MG63 (cell line): ENCODE measurements at regions not wholly inside any gene's neighbourhood (a gene's known extent, or its start where the extent isn't known, plus 50 kb on each side); places are given as distances from the start of the nearest gene placed in this dataset.
"Not testable (repeated sequence)": the region's sequence is repeated elsewhere in the genome, so short reads cannot be mapped to it uniquely, and the experiment has no call there.

Source experiments
- DNase-seq: peaks from one replicate; pipeline ENCODE4 v3.0.0-alpha.2; 2020
- H3K27me3 ChIP-seq: fragments of 250-450 bp; sonication (Bioruptor Pico); 2 replicates; pipeline ENCODE4 v1.5.1; 2020; ENCODE audit warnings: mild to moderate bottlenecking, moderate library complexity
- H3K36me3 ChIP-seq: fragments of 250-450 bp; sonication (Bioruptor Pico); 2 replicates; pipeline ENCODE4 v1.5.1; 2020; ENCODE audit warnings: mild to moderate bottlenecking, moderate library complexity
- H3K4me3 ChIP-seq: fragments of 250-450 bp; sonication (Bioruptor Pico); 2 replicates; pipeline ENCODE4 v1.5.1; 2020; ENCODE audit warnings: mild to moderate bottlenecking, moderate library complexity
- H3K9me3 ChIP-seq: fragments of 250-450 bp; sonication (Bioruptor Pico); 2 replicates; pipeline ENCODE4 v1.5.1; 2020; ENCODE audit warnings: mild to moderate bottlenecking, moderate library complexity

- Histone ChIP-seq H3K4me3 (no peak overlapping the region), H3K27me3 (no peaks in the 10 kb centered on the region; the same call in 1 of the 2 replicates), H3K36me3 (no peaks in the 10 kb centered on the region), H3K9me3 (no peaks in the 10 kb centered on the region)
- DNase-seq = no peak
Observed at GRCh38 chr7:53426145-53426750, 390.8 kb downstream of the POM121L12 start.

DNA sequence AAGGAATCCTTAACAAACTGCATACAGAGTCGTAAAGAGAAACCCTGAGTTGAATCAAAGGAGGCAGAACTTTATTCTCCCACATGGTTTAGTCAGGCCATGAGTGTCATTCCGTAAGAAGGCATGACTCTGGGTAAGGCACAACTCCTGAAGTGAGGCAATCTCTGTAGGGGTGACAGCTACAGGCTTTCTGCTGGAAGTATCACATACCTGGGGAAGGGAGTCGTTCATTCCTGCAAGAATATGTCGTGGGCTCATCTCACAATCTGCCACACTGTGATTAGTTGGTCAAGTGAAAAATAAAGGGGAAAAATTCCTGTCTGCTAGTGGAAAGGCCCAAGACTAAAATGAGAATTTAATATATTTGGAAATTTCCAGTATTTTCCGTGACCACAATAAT is 392.6 kb downstream of the POM121L12 start:
- Histone ChIP-seq H3K4me3 (no peak overlapping the region), H3K36me3 (no peaks in the 10 kb centered on the region), H3K9me3 (no peaks in the 10 kb centered on the region), H3K27me3 (no peaks in the 10 kb centered on the region; the same call in 1 of the 2 replicates)
- DNase-seq = no peak

DNA sequence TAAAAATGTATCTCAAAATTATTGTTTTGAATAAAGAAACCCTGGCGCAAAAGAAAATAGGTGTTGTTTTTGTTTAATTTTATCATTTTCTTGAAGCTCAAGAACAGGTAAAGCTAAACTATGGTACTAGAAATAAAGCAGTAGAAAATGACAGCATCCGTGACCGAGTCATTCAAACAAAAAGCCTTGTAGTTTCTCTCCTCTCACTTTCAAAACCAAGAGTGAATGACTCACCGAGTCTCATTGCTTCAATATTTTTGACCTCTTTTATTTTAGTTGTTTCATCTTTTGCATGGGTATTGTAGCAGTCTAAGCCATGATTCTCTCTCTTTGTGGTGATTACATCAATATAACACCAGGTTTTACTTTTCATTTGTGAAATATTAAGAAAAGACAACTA is 396.5 kb downstream of the POM121L12 start:
- H3K9me3 ChIP-seq = no peaks in the 10 kb centered on the region

DNA sequence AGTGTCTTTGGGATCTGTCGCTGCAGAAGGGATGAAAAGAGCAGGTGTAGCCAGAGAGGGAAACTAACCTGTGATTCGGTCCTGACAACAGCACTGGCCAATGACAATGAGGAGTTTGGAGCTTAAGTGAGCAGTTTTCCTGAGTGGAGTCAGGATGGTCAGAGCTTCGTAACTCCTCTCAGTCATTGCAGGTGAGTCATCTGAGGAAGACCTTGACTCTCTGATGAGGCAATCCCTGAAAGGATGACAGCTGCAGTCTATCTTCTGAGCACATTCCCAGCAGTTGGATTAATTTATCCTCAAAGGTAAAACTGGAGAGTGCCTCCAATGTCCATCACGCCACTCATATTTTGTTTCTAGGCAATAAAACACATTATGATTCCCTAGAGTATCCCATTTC is 401.9 kb downstream of the POM121L12 start:
- H3K4me3 ChIP-seq = no peak overlapping the region
- H3K27me3 ChIP-seq = no peaks in the 10 kb centered on the region
- DNase-seq = no peak
- H3K36me3 ChIP-seq = no peaks in the 10 kb centered on the region
- no peaks in the 10 kb centered on the region for H3K9me3 ChIP-seq

More for the DNA sequence above, 396.5 kb downstream of the POM121L12 start:
- DNase-seq = no peak
- Histone ChIP-seq H3K4me3 (no peak overlapping the region), H3K27me3 (no peaks in the 10 kb centered on the region; the same call in 1 of the 2 replicates), H3K36me3 (no peaks in the 10 kb centered on the region)

DNA sequence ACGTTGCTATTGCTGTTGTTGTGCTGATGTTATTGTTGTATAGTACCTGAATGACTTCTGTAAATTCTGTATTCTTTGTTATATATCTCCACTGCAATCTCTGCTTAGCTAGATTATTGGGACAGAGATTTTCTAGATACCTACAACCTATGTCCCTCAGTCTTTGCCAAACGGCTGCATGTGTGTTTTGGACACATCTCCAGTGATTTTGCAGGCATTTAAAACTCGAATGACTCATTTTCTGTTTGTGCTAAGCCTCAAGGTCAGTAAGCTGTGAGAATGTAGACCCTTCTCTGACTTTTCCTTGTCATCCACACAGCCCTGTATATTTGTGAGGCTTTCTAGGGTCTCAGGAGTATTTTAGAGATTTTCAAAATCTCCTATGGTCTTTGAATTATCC is 410.7 kb downstream of the POM121L12 start:
- H3K9me3 ChIP-seq = no peaks in the 10 kb centered on the region
- no peak overlapping the region for H3K4me3 ChIP-seq
- DNase-seq = no peak
- H3K36me3 ChIP-seq = no peaks in the 10 kb centered on the region
- no peaks in the 10 kb centered on the region for H3K27me3 ChIP-seq

GRCh38 chr7:53458636-53459035 is 423.2 kb downstream of the POM121L12 start:
- Histone ChIP-seq H3K36me3 (no peaks in the 10 kb centered on the region), H3K27me3 (no peaks in the 10 kb centered on the region), H3K9me3 (no peaks in the 10 kb centered on the region), H3K4me3 (no peak overlapping the region)
- no peak for DNase-seq

DNA sequence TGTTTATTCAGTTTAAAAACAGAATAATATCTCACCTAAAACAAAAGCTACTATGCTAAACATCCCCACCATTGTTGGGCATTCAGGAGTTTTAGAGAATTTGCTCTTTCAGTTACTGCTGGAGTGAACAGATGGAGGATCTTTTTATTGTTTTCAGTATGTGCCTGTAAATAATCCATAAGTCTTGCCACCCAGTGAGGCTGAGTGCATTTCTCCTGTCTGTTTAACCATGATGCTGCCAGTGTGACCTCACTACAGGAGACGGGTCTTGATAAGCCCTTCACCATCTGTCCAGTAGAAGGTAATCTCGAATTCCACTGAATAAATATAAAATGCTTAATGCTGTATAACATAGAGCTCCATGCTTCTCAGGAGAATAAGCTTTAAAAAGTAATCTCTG is 430.9 kb downstream of the POM121L12 start:
- Histone ChIP-seq H3K27me3 (no peaks in the 10 kb centered on the region), H3K4me3 (no peak overlapping the region), H3K36me3 (no peaks in the 10 kb centered on the region), H3K9me3 (no peaks in the 10 kb centered on the region)
- no peak for DNase-seq

DNA sequence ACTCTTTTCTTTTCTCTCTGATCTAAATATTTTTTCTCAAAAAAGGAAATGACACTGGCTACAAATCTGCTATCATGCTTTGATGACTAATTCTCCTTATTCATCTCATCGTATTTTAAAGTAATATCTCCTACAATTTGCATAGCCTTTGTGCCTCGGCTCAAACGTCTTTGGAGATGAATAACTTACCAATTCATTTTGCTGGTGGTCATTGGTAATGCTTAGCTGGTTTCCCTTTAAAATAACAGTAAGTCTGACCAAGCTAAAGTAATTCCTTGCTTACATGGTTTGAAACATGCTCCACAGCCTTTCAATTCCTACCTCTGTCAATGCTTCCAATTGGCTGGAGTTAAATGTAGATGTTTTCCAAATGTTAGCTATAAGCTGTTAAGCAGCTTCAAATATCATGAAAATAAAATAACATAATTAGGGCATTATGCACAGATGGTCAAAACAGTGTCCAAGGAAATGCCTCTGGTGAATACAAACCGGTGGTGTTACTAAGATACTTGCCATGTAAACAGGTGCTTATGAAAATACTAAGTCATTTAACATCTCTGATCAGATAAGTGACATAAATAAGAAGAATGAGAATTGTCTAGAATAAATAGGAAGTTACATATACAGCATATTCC is 435.0 kb downstream of the POM121L12 start:
- no peaks in the 10 kb centered on the region for H3K9me3 ChIP-seq
- no peaks in the 10 kb centered on the region for H3K36me3 ChIP-seq
- DNase-seq = no peak
- H3K4me3 ChIP-seq = no peak overlapping the region
- no peaks in the 10 kb centered on the region for H3K27me3 ChIP-seq

DNA sequence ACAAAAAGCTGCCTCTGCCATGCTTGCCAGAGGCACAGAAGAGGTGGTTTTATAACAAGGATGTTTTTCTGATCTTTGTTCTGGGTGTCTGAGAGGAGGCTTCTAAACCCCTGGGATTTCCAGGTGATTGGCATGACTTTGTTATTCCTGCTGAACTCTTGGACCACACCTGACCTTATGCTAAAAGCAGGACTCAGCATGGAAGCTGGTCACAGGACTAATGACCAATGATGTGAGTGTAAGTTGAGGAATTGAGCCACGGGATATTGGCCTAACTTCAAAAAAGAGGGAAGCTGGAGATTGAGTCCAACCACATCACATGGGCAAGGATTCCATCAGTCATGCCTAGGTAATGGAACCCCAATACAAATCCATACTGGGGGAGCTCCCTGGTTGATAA is 437.9 kb downstream of the POM121L12 start:
- H3K4me3 ChIP-seq = no peak overlapping the region
- no peaks in the 10 kb centered on the region for H3K9me3 ChIP-seq
- H3K36me3 ChIP-seq = no peaks in the 10 kb centered on the region
- no peak for DNase-seq
- no peaks in the 10 kb centered on the region for H3K27me3 ChIP-seq

DNA sequence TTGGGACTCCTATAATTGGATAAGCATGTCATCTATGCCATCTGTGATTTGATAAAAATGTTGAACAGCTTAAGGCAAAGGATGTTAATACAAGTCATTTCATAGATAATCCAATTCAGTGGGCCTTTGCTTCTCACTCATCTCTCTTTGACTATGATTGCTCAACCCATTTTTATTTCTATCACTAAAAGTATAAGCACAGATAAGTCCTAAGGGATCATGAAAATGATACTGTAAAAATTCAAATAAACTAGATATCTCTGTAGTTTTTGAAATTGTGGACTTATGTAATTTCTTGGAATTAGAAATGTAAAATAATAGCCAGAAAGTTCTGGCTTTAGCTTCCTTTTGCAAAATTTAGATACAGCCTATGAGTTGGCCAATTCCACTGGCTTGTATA is 440.3 kb downstream of the POM121L12 start:
- Histone ChIP-seq H3K4me3 (no peak overlapping the region), H3K27me3 (no peaks in the 10 kb centered on the region), H3K9me3 (no peaks in the 10 kb centered on the region), H3K36me3 (no peaks in the 10 kb centered on the region)
- DNase-seq = no peak

- H3K4me3 ChIP-seq = no peak overlapping the region
- no peak for DNase-seq
- no peaks in the 10 kb centered on the region for H3K36me3 ChIP-seq
- H3K9me3 ChIP-seq = no peaks in the 10 kb centered on the region
- no peaks in the 10 kb centered on the region for H3K27me3 ChIP-seq
Observed at GRCh38 chr7:53476566-53476965, 441.1 kb downstream of the POM121L12 start.

DNA sequence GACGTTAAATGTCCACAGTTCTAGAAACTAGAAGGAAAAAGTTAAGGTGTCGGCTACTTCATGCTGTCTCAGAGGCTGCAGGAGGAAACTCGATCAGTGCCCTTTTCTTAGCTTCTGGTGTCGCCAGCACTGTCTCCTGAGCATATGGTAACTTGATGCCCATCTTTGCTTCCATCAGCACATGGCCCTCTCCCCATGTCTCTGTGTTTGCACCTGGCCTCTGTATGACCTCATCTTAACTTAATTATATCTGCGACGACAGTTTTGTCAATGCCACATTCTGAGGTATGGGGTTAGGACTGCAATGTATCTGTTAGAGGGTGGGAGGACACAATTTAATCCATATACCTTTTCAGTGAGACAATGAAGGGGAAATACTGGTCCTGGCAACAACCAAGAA is 449.9 kb downstream of the POM121L12 start:
- H3K36me3 ChIP-seq = no peaks in the 10 kb centered on the region
- H3K27me3 ChIP-seq = no peaks in the 10 kb centered on the region
- no peak for DNase-seq
- H3K9me3 ChIP-seq = no peaks in the 10 kb centered on the region
- H3K4me3 ChIP-seq = no peak overlapping the region

GRCh38 chr7:53491051-53491450 is 455.6 kb downstream of the POM121L12 start:
- no peak for DNase-seq
- no peak overlapping the region for H3K4me3 ChIP-seq
- H3K36me3 ChIP-seq = no peaks in the 10 kb centered on the region
- H3K27me3 ChIP-seq = no peaks in the 10 kb centered on the region
- H3K9me3 ChIP-seq = no peaks in the 10 kb centered on the region

DNA sequence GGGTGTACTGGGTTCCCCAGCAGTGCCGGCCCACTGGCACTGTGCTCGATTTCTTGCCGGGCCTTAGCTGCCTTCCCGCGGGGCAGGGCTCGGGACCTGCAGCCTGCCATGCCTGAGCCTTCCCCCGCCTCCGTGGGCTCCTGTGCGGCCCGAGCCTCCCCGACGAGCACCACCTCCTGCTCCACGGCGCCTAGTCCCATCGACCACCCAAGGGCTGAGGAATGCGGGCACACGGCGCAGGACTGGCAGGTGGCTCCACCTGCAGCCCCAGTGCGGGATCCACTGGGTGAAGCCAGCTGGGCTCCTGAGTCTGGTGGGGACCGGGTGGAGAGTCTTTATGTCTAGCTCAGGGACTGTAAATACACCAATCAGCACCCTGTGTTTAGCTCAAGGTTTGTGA is 459.7 kb downstream of the POM121L12 start:
- H3K4me3 ChIP-seq, H3K9me3 ChIP-seq, H3K27me3 ChIP-seq, DNase-seq, H3K36me3 ChIP-seq: not testable (repeated sequence)

DNA sequence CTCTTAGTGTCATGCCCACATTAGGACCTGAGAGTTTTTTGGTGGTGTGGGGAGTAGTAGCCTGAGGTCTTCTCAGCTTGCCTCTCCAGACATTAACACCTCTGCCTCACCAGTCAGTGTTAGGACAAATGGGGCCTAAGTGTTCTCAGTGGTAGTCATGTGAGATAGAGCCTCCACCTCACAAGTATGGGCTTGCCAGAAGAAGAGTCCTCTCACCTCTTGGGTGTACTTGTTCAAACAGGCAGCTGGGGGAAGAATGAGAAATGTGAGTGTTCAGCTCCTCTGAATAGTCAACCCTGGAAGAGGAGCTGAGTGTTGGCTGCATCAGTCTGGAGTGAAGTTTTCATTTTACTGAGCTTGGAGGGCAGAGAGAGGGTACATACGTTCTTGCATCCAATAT is 464.6 kb downstream of the POM121L12 start:
- no peaks in the 10 kb centered on the region for H3K36me3 ChIP-seq
- DNase-seq = no peak
- H3K27me3 ChIP-seq = no peaks in the 10 kb centered on the region
- no peaks in the 10 kb centered on the region for H3K9me3 ChIP-seq
- H3K4me3 ChIP-seq = no peak overlapping the region

GRCh38 chr7:53504914-53505313 is 469.5 kb downstream of the POM121L12 start:
- no peak overlapping the region for H3K4me3 ChIP-seq
- H3K27me3 ChIP-seq = no peaks in the 10 kb centered on the region
- no peaks in the 10 kb centered on the region for H3K36me3 ChIP-seq
- no peak for DNase-seq
- no peaks in the 10 kb centered on the region for H3K9me3 ChIP-seq

DNA sequence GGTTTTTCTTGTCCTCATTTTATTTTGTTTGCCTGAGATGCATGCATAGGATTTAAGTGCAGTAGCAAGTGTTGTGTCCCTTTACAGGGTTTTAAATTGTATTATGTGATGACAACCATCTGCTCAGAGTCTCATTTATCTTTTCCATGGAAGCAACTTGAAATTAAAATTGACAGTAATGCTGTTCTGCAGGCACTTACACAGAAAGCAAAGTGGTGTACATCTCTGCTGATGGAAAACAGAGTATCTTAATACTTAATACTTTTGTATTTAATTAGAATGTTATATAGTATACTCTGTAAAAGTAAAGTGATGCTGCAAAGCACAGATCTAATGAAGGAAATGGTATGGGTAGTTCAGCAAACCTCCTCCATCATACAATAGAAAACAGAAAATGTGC is 482.9 kb downstream of the POM121L12 start:
- no peak for DNase-seq
- Histone ChIP-seq H3K27me3 (no peaks in the 10 kb centered on the region), H3K4me3 (no peak overlapping the region), H3K36me3 (no peaks in the 10 kb centered on the region), H3K9me3 (no peaks in the 10 kb centered on the region)

DNA sequence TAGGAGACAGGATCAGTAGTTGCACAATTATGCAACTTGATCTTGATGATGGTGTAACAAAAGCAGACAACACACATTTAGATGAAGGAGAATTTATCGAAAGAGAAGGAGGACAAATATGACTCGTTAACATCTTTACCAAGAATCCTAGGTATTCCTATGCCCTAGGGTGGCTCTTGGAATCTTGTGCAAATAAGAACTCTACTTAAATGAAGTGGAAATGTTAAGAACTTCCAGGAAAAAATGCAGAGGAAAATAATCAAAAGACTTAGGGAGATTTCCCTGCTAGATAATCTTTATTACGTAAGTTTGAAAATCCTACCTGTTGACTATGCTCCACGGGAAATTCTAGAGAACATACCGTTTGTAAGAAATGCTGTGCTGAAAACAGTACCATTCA is 485.4 kb downstream of the POM121L12 start:
- Histone ChIP-seq H3K27me3 (no peaks in the 10 kb centered on the region), H3K36me3 (no peaks in the 10 kb centered on the region), H3K9me3 (no peaks in the 10 kb centered on the region), H3K4me3 (no peak overlapping the region)
- no peak for DNase-seq
